ENCODE measurements at regions not wholly inside any gene's neighbourhood (a gene's known extent, or its start where the extent isn't known, plus 50 kb on each side); places are given as distances from the start of the nearest gene placed in this dataset. TPM values are rescaled to one million over a fixed set of nuclear protein-coding genes. Genes with fewer than 3 reads are reported as not detected.

- no peak for TF ChIP-seq CTCF (IDR thresholded peaks at IDR 0.05)
- TF ChIP-seq POLR2A (IDR thresholded peaks at IDR 0.05): no peak
- no peak overlapping the region for H3K27ac ChIP-seq
- no peaks in the 10 kb centered on the region for H3K36me3 ChIP-seq
- H3K9me3 ChIP-seq: no peaks in the 10 kb centered on the region
- no peaks in the 10 kb centered on the region for H3K4me1 ChIP-seq
- no peak for DNase-seq
- H3K27me3 ChIP-seq: no peaks in the 10 kb centered on the region
- intact Hi-C loops (cut with DNase I; ENCODE audit: low total_unique reads): no loop called here
- H3K4me3 ChIP-seq: no peak overlapping the region
These were observed 50.5 kb upstream of the ST8SIA3 start for GRCh38 chr18:57301573-57302559.

Small RNA genes lying in the stretch of these regions (small RNA-seq; reads per million reads assigned to genes)
- not detected for gene RNU6-737P
